Lung (tissue), 11 donors: ENCODE measurements at regions not wholly inside any gene's neighbourhood (a gene's known extent, or its start where the extent isn't known, plus 50 kb on each side); places are given as distances from the start of the nearest gene placed in this dataset.

ENCODE experiments used
- ATAC-seq: fragments of 200-7000 bp; cut with Tn5 transposase; one replicate; pipeline ENCODE4 v1.9.1; 2020; ENCODE audit warnings: moderate number of reproducible peaks; ENCODE audit not compliant: insufficient read depth, low FRiP score
- DNase-seq, 3 donors: peaks; one replicate each; pipeline ENCODE4 v3.0.0-alpha.2; 2013 to 2017
- H3K27ac ChIP-seq, 2 donors: one replicate each; pipeline ENCODE4 v1.5.1; 2013; ENCODE audit warnings: mild to moderate bottlenecking in 2 of 2, moderate library complexity in 2 of 2, control low read depth in 1 of 2, inconsistent platforms in 1 of 2, low read depth in 1 of 2, low read length in 1 of 2
- H3K27me3 ChIP-seq, 3 donors: one replicate each; pipeline ENCODE4 v1.5.1; 2013; ENCODE audit warnings: low read length in 2 of 3; ENCODE audit not compliant: control insufficient read depth in 3 of 3, insufficient read depth in 3 of 3
- H3K36me3 ChIP-seq, 4 donors: one replicate each; pipeline ENCODE4 v1.5.1; 2013; ENCODE audit warnings: low read length in 4 of 4, mild to moderate bottlenecking in 1 of 4, moderate library complexity in 1 of 4; ENCODE audit not compliant: control insufficient read depth in 4 of 4, insufficient read depth in 4 of 4
- H3K4me1 ChIP-seq, 5 donors: one replicate each; pipeline ENCODE4 v1.5.1; 2013; ENCODE audit warnings: low read length in 5 of 5, mild to moderate bottlenecking in 2 of 5, moderate library complexity in 1 of 5; ENCODE audit not compliant: control insufficient read depth in 5 of 5, insufficient read depth in 5 of 5
- H3K4me3 ChIP-seq: one replicate; pipeline ENCODE4 v1.5.1; 2013; ENCODE audit warnings: mild to moderate bottlenecking, control low read depth, moderate library complexity
- H3K9ac ChIP-seq, 2 donors: one replicate each; pipeline ENCODE4 v1.5.1; 2013; ENCODE audit warnings: low read length in 2 of 2, control low read depth in 1 of 2; ENCODE audit not compliant: insufficient read depth in 1 of 2
- H3K9me3 ChIP-seq, 4 donors: one replicate each; pipeline ENCODE4 v1.5.1; 2013; ENCODE audit warnings: low read length in 3 of 4, mild to moderate bottlenecking in 1 of 4, moderate library complexity in 1 of 4; ENCODE audit not compliant: control insufficient read depth in 4 of 4, insufficient read depth in 3 of 4
- WGBS, 2 donors: extraction: QIAGEN DNeasy Blood & Tissue Kit; methylation state at CpG; one replicate each; pipeline ENCODE4 v1.1.7; 2013; 5-methylcytosine and 5-hydroxymethylcytosine counted together
- TF ChIP-seq, protein P1 (sequence below): IDR thresholded peaks from 2 replicates; pipeline ENCODE4 v1.5.1; 2012; ENCODE audit warnings: mild to moderate bottlenecking; ENCODE audit errors: control extremely low read depth, extremely low read depth
- donor health status: control.
- donor health status: control.
- donor health status: Bipolar disorder and iron deficiency.
- donor health status: healthy.
- donor health status: DM: yes; HTN: yes; CAD: no.

- Histone ChIP-seq H3K9ac (no peak overlapping the region), H3K4me3 (no peak overlapping the region), H3K27me3 (no peaks in the 10 kb centered on the region), H3K36me3 (no peaks in the 10 kb centered on the region), H3K4me1 (no peaks in the 10 kb centered on the region), H3K9me3 (no peaks in the 10 kb centered on the region), H3K27ac (no peak overlapping the region)
- TF ChIP-seq, protein P1, sequence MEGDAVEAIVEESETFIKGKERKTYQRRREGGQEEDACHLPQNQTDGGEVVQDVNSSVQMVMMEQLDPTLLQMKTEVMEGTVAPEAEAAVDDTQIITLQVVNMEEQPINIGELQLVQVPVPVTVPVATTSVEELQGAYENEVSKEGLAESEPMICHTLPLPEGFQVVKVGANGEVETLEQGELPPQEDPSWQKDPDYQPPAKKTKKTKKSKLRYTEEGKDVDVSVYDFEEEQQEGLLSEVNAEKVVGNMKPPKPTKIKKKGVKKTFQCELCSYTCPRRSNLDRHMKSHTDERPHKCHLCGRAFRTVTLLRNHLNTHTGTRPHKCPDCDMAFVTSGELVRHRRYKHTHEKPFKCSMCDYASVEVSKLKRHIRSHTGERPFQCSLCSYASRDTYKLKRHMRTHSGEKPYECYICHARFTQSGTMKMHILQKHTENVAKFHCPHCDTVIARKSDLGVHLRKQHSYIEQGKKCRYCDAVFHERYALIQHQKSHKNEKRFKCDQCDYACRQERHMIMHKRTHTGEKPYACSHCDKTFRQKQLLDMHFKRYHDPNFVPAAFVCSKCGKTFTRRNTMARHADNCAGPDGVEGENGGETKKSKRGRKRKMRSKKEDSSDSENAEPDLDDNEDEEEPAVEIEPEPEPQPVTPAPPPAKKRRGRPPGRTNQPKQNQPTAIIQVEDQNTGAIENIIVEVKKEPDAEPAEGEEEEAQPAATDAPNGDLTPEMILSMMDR: no peak
- ATAC-seq: peak; percentile 21
- DNase-seq: no peak
- WGBS, 2 donors: 18 to 38% methylated on average over 1 of the region's 1 CpG
These were observed 273.3 kb downstream of the MAN2A1 start for GRCh38 chr5:109962882-109963603.

GRCh38 chr5:109964136-109964535 is 274.4 kb downstream of the MAN2A1 start:
- Histone ChIP-seq H3K4me1 (no peaks in the 10 kb centered on the region), H3K4me3 (no peak overlapping the region), H3K9ac (no peak overlapping the region), H3K27ac (no peak overlapping the region), H3K27me3 (no peaks in the 10 kb centered on the region), H3K9me3 (no peaks in the 10 kb centered on the region), H3K36me3 (no peaks in the 10 kb centered on the region)
- DNase-seq (no peak), ATAC-seq (no peak)
- 94 to 95% methylated on average over 3 of the region's 3 CpGs for WGBS, 2 donors
- TF ChIP-seq, protein P1: no peak

GRCh38 chr5:109965634-109966033 is 275.9 kb downstream of the MAN2A1 start:
- Histone ChIP-seq H3K9ac (no peak overlapping the region), H3K9me3 (no peaks in the 10 kb centered on the region), H3K4me3 (no peak overlapping the region), H3K36me3 (no peaks in the 10 kb centered on the region), H3K4me1 (no peaks in the 10 kb centered on the region), H3K27ac (no peak overlapping the region), H3K27me3 (no peaks in the 10 kb centered on the region)
- DNase-seq (no peak), ATAC-seq (no peak)
- WGBS, 2 donors: 64 to 80% methylated on average over 3 of the region's 3 CpGs
- TF ChIP-seq, protein P1: no peak

DNA sequence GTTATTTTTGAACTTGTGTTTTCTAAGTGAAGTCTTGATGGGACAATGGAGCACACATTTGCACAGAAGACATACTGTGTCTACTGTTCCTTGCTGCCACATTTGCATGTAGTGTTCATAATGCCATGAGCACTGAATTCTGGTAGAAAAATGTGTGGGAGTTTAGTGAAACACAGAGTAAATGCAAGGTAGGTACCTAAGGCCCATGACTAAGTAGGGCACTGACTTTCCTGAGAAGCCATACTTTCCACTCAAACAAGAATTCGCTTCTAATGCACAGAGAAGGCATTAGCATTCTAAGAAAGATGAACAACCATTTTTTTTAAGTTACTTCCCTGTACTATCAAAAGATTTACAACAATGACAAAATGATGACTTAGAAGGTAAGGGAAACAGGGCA is 282.2 kb downstream of the MAN2A1 start:
- no peaks in the 10 kb centered on the region for H3K36me3 ChIP-seq
- H3K9ac ChIP-seq: no peak overlapping the region
- TF ChIP-seq, protein P1: no peak
- 86 to 91% methylated on average over 1 of the region's 1 CpG for WGBS, 2 donors
- DNase-seq (no peak), ATAC-seq (no peak)
- no peaks in the 10 kb centered on the region for H3K4me1 ChIP-seq
- no peak overlapping the region for H3K4me3 ChIP-seq
- H3K27me3 ChIP-seq: no peaks in the 10 kb centered on the region
- H3K9me3 ChIP-seq: no peaks in the 10 kb centered on the region
- no peak overlapping the region for H3K27ac ChIP-seq
